PFSK-1 (cell line): ENCODE measurements at regions not wholly inside any gene's neighbourhood (a gene's known extent, or its start where the extent isn't known, plus 50 kb on each side); places are given as distances from the start of the nearest gene placed in this dataset.

Experiments
- FOXP2 ChIP-seq: optimal IDR thresholded peaks from 2 replicates; pipeline ENCODE3; 2011; ENCODE audit warnings: borderline replicate concordance, control low read depth, inconsistent platforms; ENCODE audit not compliant: insufficient read depth; ENCODE audit errors: extremely low read length, extremely low read depth
- POLR2AphosphoS5 ChIP-seq: IDR thresholded peaks from 2 replicates; pipeline ENCODE4 v1.6.1; 2012; ENCODE audit warnings: low read depth, mild to moderate bottlenecking, control low read depth, low read length, moderate library complexity
- REST ChIP-seq, 2 experiments: IDR thresholded peaks; 2 replicates each; pipeline versions ENCODE4 v1.6.1 to v1.8.0; 2011 to 2012; ENCODE audit warnings: low read depth in 2 of 2, low read length in 2 of 2, control low read depth in 1 of 2, inconsistent platforms in 1 of 2, mild to moderate bottlenecking in 1 of 2, moderate library complexity in 1 of 2; ENCODE audit not compliant: insufficient read depth in 1 of 2
- SIN3A ChIP-seq: IDR thresholded peaks from 2 replicates; pipeline ENCODE4 v1.6.1; 2012; ENCODE audit warnings: mild to moderate bottlenecking, low read length, moderate library complexity, borderline replicate concordance; ENCODE audit not compliant: insufficient read depth
- TAF1 ChIP-seq: IDR thresholded peaks from 2 replicates; pipeline ENCODE4 v1.6.1; 2012; ENCODE audit warnings: low read length, control low read depth, borderline replicate concordance; ENCODE audit not compliant: insufficient read depth

- TF ChIP-seq POLR2AphosphoS5 (no peak), REST (IDR thresholded peaks at IDR 0.05; ENCODE audit: insufficient read depth in 1 of 2, low read depth in 2 of 2, low read length in 2 of 2) (no peak), SIN3A (no peak), TAF1 (no peak), FOXP2 (no peak)
These were observed 103.2 kb upstream of the KIF26B start for GRCh38 chr1:245051349-245052221.
